ENCODE measurements at regions not wholly inside any gene's neighbourhood (a gene's known extent, or its start where the extent isn't known, plus 50 kb on each side); places are given as distances from the start of the nearest gene placed in this dataset.

GRCh38 chr5:53322257-53322656 lies 158.2 kb upstream of the FST start:
- H3K27ac Mint-ChIP-seq = no peak overlapping the region
- no peaks in the 10 kb centered on the region for H3K27me3 Mint-ChIP-seq (ENCODE audit: low read depth)

GRCh38 chr5:53323511-53323910 lies 156.9 kb upstream of the FST start:
- Mint-ChIP-seq H3K27me3 (ENCODE audit: low read depth) (no peaks in the 10 kb centered on the region), H3K9me3 (no peaks in the 10 kb centered on the region), H3K4me1 (peaks cover 6% of the 10 kb centered on the region), H3K36me3 (no peaks in the 10 kb centered on the region), H3K27ac (no peak overlapping the region), H3K4me3 (no peak overlapping the region)
- DNase-seq (ENCODE audit: low spot score in 2 of 2, unreplicated experiment in 2 of 2) = no peak
- no peak for TF ChIP-seq CTCF (IDR thresholded peaks at IDR 0.05; ENCODE audit: unreplicated experiment)

More at GRCh38 chr5:53322257-53322656, 158.2 kb upstream of the FST start:
- H3K9me3 Mint-ChIP-seq = peaks cover under 1% of the 10 kb centered on the region
- H3K4me3 Mint-ChIP-seq = no peak overlapping the region
- no peak for TF ChIP-seq CTCF (IDR thresholded peaks at IDR 0.05; ENCODE audit: unreplicated experiment)
- DNase-seq (ENCODE audit: low spot score in 2 of 2, unreplicated experiment in 2 of 2) = no peak
- peaks cover 6% of the 10 kb centered on the region for H3K4me1 Mint-ChIP-seq
- H3K36me3 Mint-ChIP-seq = no peaks in the 10 kb centered on the region

DNA sequence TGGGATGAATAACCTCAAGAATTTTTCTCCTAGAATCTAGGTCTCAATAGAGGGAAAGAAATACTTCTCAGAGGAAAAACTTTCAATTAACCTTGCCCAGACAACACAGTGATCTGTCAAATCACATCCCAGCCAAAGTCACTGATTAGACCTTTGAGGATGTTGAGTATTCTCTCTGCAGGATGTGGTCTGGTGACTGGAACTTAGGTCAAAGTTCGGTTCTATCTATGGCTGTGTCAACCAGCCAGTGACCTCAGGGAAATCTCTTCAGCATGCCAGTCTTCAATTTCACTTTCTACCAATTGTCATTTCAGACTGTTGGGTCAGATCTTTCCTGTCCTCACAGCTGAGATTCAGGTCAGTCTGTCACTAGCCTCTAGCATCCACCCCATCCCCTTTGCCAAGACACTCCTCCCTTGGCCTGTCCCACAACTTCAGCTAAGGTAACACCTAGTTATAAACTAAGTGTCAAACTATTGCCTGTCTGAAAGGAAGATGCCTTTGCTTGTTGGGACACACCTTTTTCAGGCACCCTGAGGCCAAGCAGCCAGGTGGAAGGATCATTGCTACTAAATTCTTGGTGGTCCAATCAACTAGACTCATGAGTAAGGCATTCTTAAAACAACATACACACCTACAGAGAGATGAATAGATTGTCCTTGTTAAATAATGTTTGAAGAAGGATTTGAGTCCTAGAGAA lies 156.3 kb upstream of the FST start:
- Mint-ChIP-seq H3K27ac (no peak overlapping the region), H3K36me3 (no peaks in the 10 kb centered on the region), H3K27me3 (ENCODE audit: low read depth) (no peaks in the 10 kb centered on the region), H3K9me3 (no peaks in the 10 kb centered on the region), H3K4me3 (no peak overlapping the region), H3K4me1 (peaks cover 6% of the 10 kb centered on the region)
- no peak for TF ChIP-seq CTCF (IDR thresholded peaks at IDR 0.05; ENCODE audit: unreplicated experiment)
- DNase-seq (ENCODE audit: low spot score in 2 of 2, unreplicated experiment in 2 of 2) = no peak

DNA sequence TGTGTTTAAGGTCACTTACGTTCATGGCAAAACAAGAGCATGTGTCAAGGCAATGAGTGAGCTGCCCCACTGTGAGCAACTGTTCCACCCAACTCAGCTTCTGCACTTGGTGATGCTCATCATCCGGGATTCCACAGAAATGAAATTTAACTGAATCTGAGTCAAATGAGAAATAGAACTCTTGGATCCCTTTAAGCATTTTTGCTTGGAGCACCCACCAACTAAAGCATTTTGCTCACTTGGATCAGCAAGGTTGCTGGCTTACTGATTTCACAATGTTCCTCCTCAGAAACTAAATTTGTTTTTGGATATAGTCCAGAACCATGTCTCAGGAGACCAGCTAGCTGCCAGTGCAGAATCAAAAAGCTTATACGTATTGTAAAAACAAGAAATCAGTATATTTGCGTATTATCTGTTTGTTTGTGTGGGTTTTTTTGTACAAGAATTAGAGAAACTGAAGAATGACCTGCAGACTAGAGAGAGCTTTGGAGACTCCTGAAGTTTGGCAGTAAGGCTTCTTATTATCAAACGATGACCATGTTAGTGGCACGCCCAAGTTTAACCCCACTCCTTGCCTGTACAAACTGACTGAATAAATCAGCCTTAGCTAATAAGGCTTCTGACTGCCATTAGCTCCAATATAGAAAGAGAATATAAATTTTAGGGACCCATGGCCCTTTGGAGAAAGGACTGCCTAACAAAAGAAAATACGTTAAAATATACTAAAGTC lies 153.8 kb upstream of the FST start:
- no peaks in the 10 kb centered on the region for H3K36me3 Mint-ChIP-seq
- no peaks in the 10 kb centered on the region for H3K9me3 Mint-ChIP-seq
- no peaks in the 10 kb centered on the region for H3K4me1 Mint-ChIP-seq
- no peak overlapping the region for H3K27ac Mint-ChIP-seq
- DNase-seq (ENCODE audit: low spot score in 2 of 2, unreplicated experiment in 2 of 2) = no peak
- H3K27me3 Mint-ChIP-seq (ENCODE audit: low read depth) = no peaks in the 10 kb centered on the region
- no peak for TF ChIP-seq CTCF (IDR thresholded peaks at IDR 0.05; ENCODE audit: unreplicated experiment)
- H3K4me3 Mint-ChIP-seq = no peak overlapping the region

DNA sequence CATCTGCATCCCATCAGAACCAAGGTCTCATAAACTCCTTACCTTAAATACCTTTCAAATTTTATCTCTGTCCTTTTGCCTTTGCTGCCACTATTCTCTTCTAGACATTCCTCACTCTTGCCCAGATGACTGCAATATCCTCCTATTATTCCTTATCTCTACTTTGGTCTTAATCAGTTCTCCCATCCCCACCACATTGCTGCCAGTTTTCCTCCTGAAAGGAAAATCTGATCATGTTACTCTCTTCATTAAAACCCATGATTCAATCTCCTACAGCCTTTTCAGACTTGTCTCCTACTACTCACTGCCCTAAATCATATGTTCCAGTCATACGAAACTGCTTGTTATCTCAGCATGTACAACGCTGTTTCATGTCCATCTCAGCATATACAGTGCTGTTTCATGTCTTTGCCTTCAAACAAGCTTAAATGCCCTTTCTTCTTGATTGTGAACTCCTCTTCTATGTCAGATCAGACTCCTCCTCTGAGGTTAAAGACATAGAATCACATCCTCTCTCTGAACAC lies 152.6 kb upstream of the FST start:
- Mint-ChIP-seq H3K4me3 (no peak overlapping the region), H3K27me3 (ENCODE audit: low read depth) (no peaks in the 10 kb centered on the region), H3K36me3 (no peaks in the 10 kb centered on the region), H3K9me3 (no peaks in the 10 kb centered on the region), H3K27ac (no peak overlapping the region), H3K4me1 (no peaks in the 10 kb centered on the region)
- DNase-seq (ENCODE audit: low spot score in 2 of 2, unreplicated experiment in 2 of 2) = no peak
- no peak for TF ChIP-seq CTCF (IDR thresholded peaks at IDR 0.05; ENCODE audit: unreplicated experiment)

Measured in mesothelial cell of epicardium (in vitro differentiated cells).